Posterior cingulate gyrus (tissue), 11 donors: ENCODE measurements at regions not wholly inside any gene's neighbourhood (a gene's known extent, or its start where the extent isn't known, plus 50 kb on each side); places are given as distances from the start of the nearest gene placed in this dataset.

Source experiments
- DNase-seq, 10 donors: peaks; one replicate each; pipeline versions ENCODE4 v3.0.0 to v3.0.0-alpha.2; 2020 to 2021; ENCODE audit warnings: mixed read lengths in 3 of 10
- intact Hi-C: fragments of 100-400 bp; cut with DNase I; formaldehyde crosslinking; loops from one replicate; pipeline ENCODE4 v1.15.1; 2023

- intact Hi-C loops: loop anchor here (10.0 kb wide), 1 partner anchor 201 kb away; no protein-coding TSS in a partner anchor
- no peak for DNase-seq
Observed at GRCh38 chr5:56475689-56476486, 242.8 kb upstream of the ANKRD55 start.

- no peak for DNase-seq
- intact Hi-C loops: loop anchor here (10.0 kb wide), 1 partner anchor 197 kb away; no protein-coding TSS in a partner anchor
Observed at GRCh38 chr5:56471707-56472106, 238.6 kb upstream of the ANKRD55 start.

- no peak for DNase-seq
- intact Hi-C loops: loop anchor here (10.0 kb wide), 1 partner anchor 195 kb away; no protein-coding TSS in a partner anchor
Observed at GRCh38 chr5:56470007-56470406, 236.9 kb upstream of the ANKRD55 start.

DNA sequence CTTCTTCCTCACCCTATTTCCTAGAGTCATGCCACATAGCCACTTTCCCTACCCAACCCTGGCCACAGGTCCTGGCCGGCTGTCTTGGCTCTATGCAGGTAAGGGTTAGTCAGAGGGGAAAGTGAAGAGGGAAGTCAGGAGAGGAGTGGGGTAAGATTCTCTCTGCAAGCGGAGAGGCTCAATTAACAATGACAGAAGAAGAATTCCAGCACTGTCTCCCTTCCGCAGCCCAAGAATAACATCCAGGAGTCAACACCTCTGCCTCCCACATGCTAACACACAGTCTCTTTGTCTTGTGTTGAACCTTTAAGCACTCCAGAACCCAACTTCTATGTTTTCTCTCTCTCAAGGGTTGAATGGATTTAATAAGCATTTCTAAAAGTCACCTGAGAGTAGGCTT, 235.1 kb upstream of the ANKRD55 start:
- DNase-seq: no peak
- intact Hi-C loops: no loop called here

DNA sequence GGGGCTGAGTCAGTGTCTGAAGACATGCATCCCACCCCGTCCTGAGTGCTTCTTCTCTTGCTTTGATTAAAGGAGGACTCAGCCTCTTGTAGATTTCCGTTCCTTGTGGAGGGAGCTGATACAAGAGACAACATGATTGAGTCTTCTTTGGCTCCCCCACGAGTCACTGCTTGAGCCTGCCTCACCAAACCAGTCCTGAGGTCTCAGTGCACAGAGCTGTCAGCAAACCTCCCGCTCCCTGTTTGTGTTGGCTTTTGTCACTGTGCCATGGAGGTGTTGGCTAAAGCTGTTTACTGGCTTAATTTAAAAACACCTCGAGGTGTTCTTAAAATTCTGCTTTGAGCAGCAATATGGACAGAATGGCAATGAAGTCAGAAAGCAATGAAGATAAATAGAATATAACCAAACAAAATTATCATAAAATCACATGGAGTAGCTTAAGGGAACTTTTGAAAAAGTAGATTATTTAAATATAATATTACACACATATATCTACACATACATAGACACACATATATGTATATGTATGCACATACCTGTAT, 234.1 kb upstream of the ANKRD55 start:
- DNase-seq: no peak
- intact Hi-C loops: no loop called here

DNA sequence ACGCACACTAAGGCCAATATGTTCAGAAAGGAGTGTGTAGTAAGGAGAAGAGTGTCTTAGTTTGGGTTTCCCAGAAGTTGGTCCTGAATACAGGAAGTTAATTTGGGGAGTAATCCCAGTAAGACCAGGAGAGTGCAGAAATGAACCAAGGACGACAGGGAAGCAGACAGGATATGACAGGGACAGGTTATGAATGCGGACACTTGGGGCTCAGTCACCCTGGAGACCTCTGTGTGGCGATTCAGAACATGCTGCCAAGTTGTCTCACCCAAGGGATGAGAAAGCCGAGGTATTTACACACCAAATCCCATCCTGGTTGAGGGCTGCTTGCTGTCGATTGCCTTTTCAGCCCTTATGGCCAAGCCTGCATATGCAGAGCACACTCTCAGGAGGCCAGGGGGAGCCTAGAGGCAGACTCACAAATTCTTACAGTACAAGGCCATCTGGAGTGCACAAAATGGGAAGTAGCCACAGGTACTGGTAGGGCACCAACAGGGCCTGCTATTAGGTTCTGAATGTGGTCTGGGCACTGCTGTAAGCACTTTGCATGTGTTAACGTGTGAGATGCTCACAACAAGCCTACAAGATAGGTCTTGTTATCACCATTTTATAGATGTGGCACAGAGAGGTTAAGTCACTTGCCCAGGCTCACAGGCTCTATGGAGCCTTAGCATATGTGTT, 233.1 kb upstream of the ANKRD55 start:
- DNase-seq: no peak
- intact Hi-C loops: no loop called here

GRCh38 chr5:56465769-56466135, 232.6 kb upstream of the ANKRD55 start:
- no peak for DNase-seq
- intact Hi-C loops: no loop called here

DNA sequence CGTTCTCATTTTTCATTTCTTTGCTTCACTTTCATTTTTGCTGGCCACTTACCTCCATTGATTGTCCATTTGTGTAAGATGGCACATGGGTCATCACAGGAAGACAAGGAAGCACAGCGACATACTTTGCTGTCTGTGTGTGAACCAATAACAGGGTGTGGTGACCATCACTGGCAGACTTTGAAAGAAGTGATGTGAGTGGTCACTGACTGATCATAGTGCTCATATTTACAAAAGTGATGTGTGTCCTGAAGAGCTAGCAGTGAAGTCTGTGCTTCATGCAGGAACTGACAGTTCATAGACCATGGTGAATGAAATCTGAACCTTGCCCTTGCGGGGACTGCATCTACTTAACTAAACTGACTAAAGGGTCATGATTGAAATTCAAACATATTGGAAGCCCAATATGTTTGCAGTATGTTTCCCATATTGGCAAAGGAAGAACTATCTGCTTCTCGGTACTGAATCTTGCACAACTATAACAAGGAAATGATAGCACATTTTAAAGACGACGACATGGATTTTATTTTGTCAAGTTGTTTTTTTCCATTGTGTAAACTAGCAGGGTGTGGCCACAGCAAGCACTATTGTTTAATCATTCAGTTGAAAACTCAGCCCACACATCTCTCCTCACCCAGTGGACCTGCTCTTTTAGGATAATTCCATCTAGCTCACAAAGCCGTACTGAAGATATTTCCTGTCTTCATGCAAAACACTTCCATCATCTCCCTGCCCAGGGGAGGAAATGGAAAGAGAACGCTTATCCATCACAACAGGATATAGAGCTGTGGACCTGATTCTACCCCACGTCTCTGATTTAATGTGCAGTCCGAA, 232.0 kb upstream of the ANKRD55 start:
- intact Hi-C loops: no loop called here

DNA sequence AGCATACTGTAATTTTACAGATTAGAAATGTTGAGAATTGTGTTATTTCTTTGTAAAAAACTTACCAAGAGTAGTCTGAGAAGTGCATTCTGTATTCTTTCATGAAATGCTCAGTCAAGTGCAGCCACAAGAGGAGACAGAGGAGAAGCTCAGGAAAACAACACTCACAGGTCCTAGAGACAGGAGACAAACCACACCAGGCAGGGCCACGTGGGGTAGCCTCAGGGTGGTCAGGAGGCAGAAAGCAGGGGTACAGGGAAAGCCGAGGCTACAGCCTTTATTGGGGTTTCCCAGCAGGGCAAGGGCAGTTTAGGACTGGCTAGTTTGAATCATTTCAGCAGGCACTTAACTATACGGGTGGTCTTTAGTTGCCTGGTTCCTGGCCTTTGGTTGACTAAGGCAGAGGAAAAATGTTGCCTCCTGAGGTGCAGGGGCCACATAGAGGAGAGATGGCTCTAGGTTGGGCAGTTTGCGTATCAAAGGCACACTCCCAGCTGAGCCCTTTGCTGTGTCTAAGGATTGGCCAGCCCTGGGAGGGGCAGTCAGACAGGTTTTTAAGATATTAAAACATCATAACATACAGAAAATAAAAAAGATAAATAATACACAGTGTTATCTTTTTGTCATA, 230.9 kb upstream of the ANKRD55 start:
- DNase-seq: no peak
- intact Hi-C loops: no loop called here

More for the DNA sequence above, 232.0 kb upstream of the ANKRD55 start:
- no peak for DNase-seq

GRCh38 chr5:56461584-56461983, 228.5 kb upstream of the ANKRD55 start:
- no peak for DNase-seq
- intact Hi-C loops: no loop called here

DNA sequence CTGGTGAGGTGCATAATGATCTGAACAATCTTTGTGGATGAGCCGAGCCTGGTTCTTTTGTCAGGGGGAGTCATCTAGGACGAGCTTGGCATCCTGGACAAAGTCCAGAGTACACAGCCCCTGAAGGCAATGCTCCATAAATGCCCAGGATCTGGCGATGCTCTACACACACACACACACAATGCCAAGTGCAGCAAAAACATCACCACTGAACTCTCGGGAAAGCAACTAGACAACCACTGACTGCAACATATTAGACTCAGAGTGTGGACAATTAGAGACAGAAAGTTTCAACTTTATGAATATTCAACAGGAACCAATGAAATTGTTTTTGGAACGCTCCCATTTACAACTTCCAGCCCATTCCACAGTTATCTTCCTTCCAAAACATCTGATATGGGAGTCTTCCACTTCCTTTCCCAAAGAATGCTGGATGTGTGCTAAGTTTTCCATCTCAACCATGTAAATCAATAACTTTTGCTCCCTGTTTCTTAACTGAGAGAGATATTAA, 227.6 kb upstream of the ANKRD55 start:
- intact Hi-C loops: no loop called here
- no peak for DNase-seq

- intact Hi-C loops: no loop called here
- no peak for DNase-seq
Observed at GRCh38 chr5:56460195-56460546, 227.0 kb upstream of the ANKRD55 start.

- no peak for DNase-seq
- intact Hi-C loops: no loop called here
Observed at GRCh38 chr5:56459394-56460194, 226.5 kb upstream of the ANKRD55 start.

DNA sequence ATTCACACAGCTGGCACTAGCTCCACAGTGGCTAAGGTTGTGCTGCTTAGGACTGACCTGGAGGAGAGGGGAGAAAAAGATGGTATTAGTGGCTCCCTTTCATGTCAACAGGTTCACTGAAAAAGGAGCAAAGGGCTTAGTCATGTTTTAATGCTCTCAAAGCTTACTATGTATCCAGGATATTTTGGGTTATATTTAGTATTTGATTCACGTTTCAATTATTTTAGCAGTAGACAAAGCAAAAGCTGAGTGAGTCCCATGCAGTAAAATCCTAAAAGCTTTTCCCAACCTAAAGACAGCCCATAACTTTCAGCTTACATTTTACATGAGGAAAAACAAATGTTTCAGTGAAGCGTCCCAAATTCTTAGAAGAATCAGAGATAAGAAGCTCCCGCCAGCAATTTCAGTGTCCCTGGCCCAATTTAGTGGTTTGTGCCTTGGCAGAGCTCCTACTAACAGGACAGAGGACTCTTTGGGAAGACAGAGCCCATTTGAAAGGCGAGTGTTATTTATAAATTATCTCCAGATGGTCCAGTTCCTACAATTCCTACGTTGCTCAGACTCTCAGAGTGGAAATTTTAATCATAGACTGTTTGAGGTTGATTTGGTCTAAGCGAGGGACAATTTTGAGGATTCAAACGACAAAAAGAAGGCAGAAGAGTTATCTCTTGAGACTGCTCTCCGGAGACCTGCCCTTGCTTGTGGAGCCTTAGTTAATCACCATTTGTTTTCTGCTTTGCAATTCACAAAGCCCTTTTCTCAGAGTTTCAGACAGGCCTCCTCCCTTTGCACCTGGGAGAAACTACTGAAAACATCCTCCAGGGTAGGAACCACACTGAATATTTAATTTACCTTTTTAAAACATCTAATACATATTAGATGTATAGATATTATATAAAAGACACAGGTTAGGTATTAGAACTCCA, 225.0 kb upstream of the ANKRD55 start:
- intact Hi-C loops: no loop called here
- DNase-seq: peak in 4 of 10 donors; percentile 13 to 84 (median 18)

- DNase-seq: no peak
- intact Hi-C loops: no loop called here
Observed at GRCh38 chr5:56456002-56456401, 222.9 kb upstream of the ANKRD55 start.

GRCh38 chr5:56455417-56455816, 222.3 kb upstream of the ANKRD55 start:
- DNase-seq: peak in 1 of 10 donors; percentile 60
- intact Hi-C loops: no loop called here

DNA sequence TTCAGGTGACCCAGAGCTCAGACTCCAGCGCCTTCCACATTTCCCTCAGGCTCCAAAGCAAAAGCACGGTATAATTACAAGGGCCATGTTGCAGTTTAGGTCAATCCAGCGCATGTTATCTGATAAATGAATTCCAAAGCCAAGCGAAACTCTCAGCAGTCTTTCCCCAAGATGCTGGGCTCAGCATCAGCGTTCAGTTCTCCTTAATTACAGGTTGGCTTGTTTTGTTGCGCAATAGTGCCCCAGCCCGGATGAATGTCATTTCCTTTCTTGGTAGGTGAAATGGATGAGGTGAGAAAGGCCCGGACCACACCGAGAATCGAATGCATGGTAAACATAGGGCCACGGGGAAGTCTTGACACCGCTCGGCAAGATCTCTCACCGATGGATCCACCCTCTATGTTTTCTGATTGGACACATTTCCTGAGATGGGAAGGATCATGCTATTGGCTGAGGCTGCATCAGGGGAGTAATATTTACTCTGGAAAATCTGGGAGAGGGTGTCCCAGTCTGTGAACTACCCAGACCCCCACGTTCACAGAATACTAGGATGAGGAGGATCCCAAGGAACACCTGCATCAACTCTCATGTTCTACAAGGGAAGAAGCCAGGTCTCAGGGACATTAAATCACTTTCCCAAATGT, 221.2 kb upstream of the ANKRD55 start:
- intact Hi-C loops: no loop called here
- DNase-seq: no peak

- intact Hi-C loops: no loop called here
- DNase-seq: no peak
Observed at GRCh38 chr5:56451742-56452141, 218.6 kb upstream of the ANKRD55 start.
